Liver (tissue), 3 donors: ENCODE measurements at regions not wholly inside any gene's neighbourhood (a gene's known extent, or its start where the extent isn't known, plus 50 kb on each side); places are given as distances from the start of the nearest gene placed in this dataset.

Source experiments
- CTCF ChIP-seq: fragments of 150-350 bp; IDR thresholded peaks from 2 replicates; pipeline ENCODE4 v1.5.1; 2017; ENCODE audit warnings: improper control_type of control experiment, low read depth, low read length; ENCODE audit not compliant: missing input control
- EGR1 ChIP-seq, 2 donors: IDR thresholded peaks; 2 replicates each; pipeline ENCODE4 v1.6.1; 2016 to 2018; ENCODE audit warnings: antibody characterized with exemption in 2 of 2, low read depth in 2 of 2
- MAX ChIP-seq: IDR thresholded peaks from 2 replicates; pipeline ENCODE4 v1.6.1; 2016; ENCODE audit warnings: antibody characterized with exemption
- RAD21 ChIP-seq, 2 donors: IDR thresholded peaks; 2 replicates each; pipeline ENCODE4 v1.6.1; 2016; ENCODE audit warnings: antibody characterized with exemption in 2 of 2, mild to moderate bottlenecking in 2 of 2
- RXRA ChIP-seq, 2 donors: IDR thresholded peaks; 2 replicates each; pipeline ENCODE4 v1.6.1; 2017 to 2018; ENCODE audit warnings: antibody characterized with exemption in 2 of 2, mild to moderate bottlenecking in 1 of 2
- TAF1 ChIP-seq: conservative IDR thresholded peaks from 2 replicates; pipeline ENCODE4 v1.6.1; 2016; ENCODE audit warnings: antibody characterized with exemption, mild to moderate bottlenecking
- donor health status: healthy.
- donor health status: healthy.

- no peak for TF ChIP-seq CTCF
- no peak for TF ChIP-seq RAD21 (IDR thresholded peaks at IDR 0.05)
- no peak for TF ChIP-seq TAF1
- no peak for TF ChIP-seq MAX
- TF ChIP-seq RXRA (IDR thresholded peaks at IDR 0.05): no peak
- no peak for TF ChIP-seq EGR1 (IDR thresholded peaks at IDR 0.05; ENCODE audit: low read depth in 2 of 2)
These were observed 72.2 kb upstream of the NAP1L1 start for GRCh38 chr12:76156726-76157125.
